Dendritic cell treated with granulocyte-macrophage colony-stimulating factor and Interleukin-4, amounts not matched to agents 40 ng/mL and 50 ng/mL, for 4 days (primary cell): ENCODE measurements at regions not wholly inside any gene's neighbourhood (a gene's known extent, or its start where the extent isn't known, plus 50 kb on each side); places are given as distances from the start of the nearest gene placed in this dataset.
A peak's percentile ranks its signal among the peaks of the same experiment; 100 is the strongest.
"Not testable (repeated sequence)": the region's sequence is repeated elsewhere in the genome, so short reads cannot be mapped to it uniquely, and the experiment has no call there.

ENCODE experiments used
- H3K27ac Mint-ChIP-seq: one replicate; pipeline ENCODE4 v1.8.0; 2022; ENCODE audit warnings: mild to moderate bottlenecking, mixed read lengths
- H3K27me3 Mint-ChIP-seq: one replicate; pipeline ENCODE4 v1.8.0; 2022; ENCODE audit warnings: mild to moderate bottlenecking, mixed read lengths
- H3K36me3 Mint-ChIP-seq: one replicate; pipeline ENCODE4 v1.8.0; 2022; ENCODE audit warnings: low read depth, mixed read lengths
- H3K4me1 Mint-ChIP-seq: one replicate; pipeline ENCODE4 v1.8.0; 2022; ENCODE audit warnings: low read depth, mixed read lengths
- H3K4me3 Mint-ChIP-seq: one replicate; pipeline ENCODE4 v1.8.0; 2022; ENCODE audit warnings: mild to moderate bottlenecking, moderate library complexity, mixed read lengths
- H3K9me3 Mint-ChIP-seq: one replicate; pipeline ENCODE4 v1.8.0; 2022; ENCODE audit warnings: mixed read lengths
- intact Hi-C: fragments of 100-400 bp; cut with micrococcal nuclease; formaldehyde crosslinking; loops from one replicate; pipeline ENCODE4 v1.15.0; 2022

GRCh38 chr6:144615870-144616269 lies 330.7 kb downstream of the UTRN start:
- Mint-ChIP-seq H3K27ac (no peak overlapping the region), H3K36me3 (peaks cover 5% of the 10 kb centered on the region), H3K27me3 (no peaks in the 10 kb centered on the region), H3K4me3 (no peak overlapping the region), H3K4me1 (no peaks in the 10 kb centered on the region), H3K9me3 (no peaks in the 10 kb centered on the region)
- intact Hi-C loops = no loop called here

DNA sequence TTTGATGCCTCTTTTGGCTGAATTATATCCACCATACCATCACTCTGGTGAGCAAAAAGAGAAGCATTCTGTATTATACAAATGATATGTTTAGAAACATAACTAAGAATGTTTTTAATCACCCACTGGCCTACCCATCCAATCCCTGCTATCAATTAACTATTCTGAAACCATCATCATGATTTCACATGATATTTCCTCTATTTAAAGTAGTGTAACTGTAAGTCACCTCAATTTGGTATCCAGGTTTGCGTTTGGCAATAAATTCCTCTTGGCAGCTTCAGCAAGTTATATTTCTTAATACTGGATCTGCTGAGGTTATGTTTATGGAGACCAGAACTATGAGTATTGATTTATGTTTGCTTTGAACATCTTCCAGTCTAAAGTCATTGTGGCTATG lies 332.1 kb downstream of the UTRN start:
- H3K27me3 Mint-ChIP-seq = no peaks in the 10 kb centered on the region
- intact Hi-C loops = no loop called here
- H3K4me3 Mint-ChIP-seq = no peak overlapping the region
- no peaks in the 10 kb centered on the region for H3K9me3 Mint-ChIP-seq
- H3K36me3 Mint-ChIP-seq = peaks cover 5% of the 10 kb centered on the region
- no peaks in the 10 kb centered on the region for H3K4me1 Mint-ChIP-seq
- no peak overlapping the region for H3K27ac Mint-ChIP-seq

GRCh38 chr6:144617708-144618107 lies 332.6 kb downstream of the UTRN start:
- peaks cover 5% of the 10 kb centered on the region for H3K36me3 Mint-ChIP-seq
- H3K4me3 Mint-ChIP-seq = no peak overlapping the region
- H3K4me1 Mint-ChIP-seq = no peaks in the 10 kb centered on the region
- intact Hi-C loops = no loop called here
- H3K27ac Mint-ChIP-seq = no peak overlapping the region
- no peaks in the 10 kb centered on the region for H3K9me3 Mint-ChIP-seq
- H3K27me3 Mint-ChIP-seq = no peaks in the 10 kb centered on the region

DNA sequence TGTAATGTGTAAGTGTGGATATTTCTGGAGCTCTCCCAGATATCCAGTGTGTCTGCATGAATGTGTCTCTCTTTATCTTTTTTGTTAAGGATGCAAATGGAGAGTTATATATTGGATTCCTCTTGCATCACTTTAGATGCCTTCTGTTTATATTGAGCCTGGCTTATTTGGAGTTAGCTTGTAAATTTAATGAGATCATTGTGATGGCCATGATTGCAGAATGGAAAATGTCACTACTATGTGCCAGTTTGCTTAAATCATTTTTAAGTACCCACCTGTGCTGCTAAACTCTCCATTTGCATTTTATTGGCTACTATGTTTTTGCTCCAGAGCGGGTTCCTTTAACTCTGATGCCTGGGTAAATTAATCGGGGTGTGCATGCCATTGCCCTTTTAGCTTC lies 334.8 kb downstream of the UTRN start:
- no peak overlapping the region for H3K27ac Mint-ChIP-seq
- no peak overlapping the region for H3K4me3 Mint-ChIP-seq
- no peaks in the 10 kb centered on the region for H3K4me1 Mint-ChIP-seq
- no peaks in the 10 kb centered on the region for H3K27me3 Mint-ChIP-seq
- intact Hi-C loops = no loop called here
- H3K9me3 Mint-ChIP-seq = peaks cover 9% of the 10 kb centered on the region
- peaks cover 5% of the 10 kb centered on the region for H3K36me3 Mint-ChIP-seq

GRCh38 chr6:144621332-144621731 lies 336.2 kb downstream of the UTRN start:
- Mint-ChIP-seq H3K27ac (no peak overlapping the region), H3K27me3 (no peaks in the 10 kb centered on the region), H3K9me3 (peaks cover 14% of the 10 kb centered on the region), H3K4me3 (no peak overlapping the region), H3K36me3 (peaks cover 4% of the 10 kb centered on the region), H3K4me1 (no peaks in the 10 kb centered on the region)
- intact Hi-C loops = no loop called here

- H3K36me3 Mint-ChIP-seq = peaks cover 6% of the 10 kb centered on the region
- intact Hi-C loops = no loop called here
- H3K9me3 Mint-ChIP-seq = peaks cover 17% of the 10 kb centered on the region
- no peaks in the 10 kb centered on the region for H3K27me3 Mint-ChIP-seq
- peak overlapping the region; percentile 8 for H3K27ac Mint-ChIP-seq
- no peak overlapping the region for H3K4me3 Mint-ChIP-seq
- H3K4me1 Mint-ChIP-seq = no peaks in the 10 kb centered on the region
Observed at GRCh38 chr6:144624246-144624645, 339.1 kb downstream of the UTRN start.

GRCh38 chr6:144624716-144625115 lies 339.6 kb downstream of the UTRN start:
- H3K27ac Mint-ChIP-seq = peak overlapping the region; percentile 8
- no peaks in the 10 kb centered on the region for H3K27me3 Mint-ChIP-seq
- peaks cover 17% of the 10 kb centered on the region for H3K9me3 Mint-ChIP-seq
- intact Hi-C loops = no loop called here
- H3K4me3 Mint-ChIP-seq = no peak overlapping the region
- H3K4me1 Mint-ChIP-seq = no peaks in the 10 kb centered on the region
- peaks cover 6% of the 10 kb centered on the region for H3K36me3 Mint-ChIP-seq

- Mint-ChIP-seq H3K4me1 (peaks cover 19% of the 10 kb centered on the region), H3K9me3 (peaks cover 8% of the 10 kb centered on the region), H3K27ac (peak overlapping the region; percentile 50), H3K27me3 (no peaks in the 10 kb centered on the region), H3K4me3 (no peak overlapping the region), H3K36me3 (peaks cover 12% of the 10 kb centered on the region)
- intact Hi-C loops = no loop called here
Observed at GRCh38 chr6:144630857-144631256, 345.7 kb downstream of the UTRN start.

GRCh38 chr6:144632266-144632665 lies 347.1 kb downstream of the UTRN start:
- no peak overlapping the region for H3K27ac Mint-ChIP-seq
- no peaks in the 10 kb centered on the region for H3K27me3 Mint-ChIP-seq
- peaks cover 6% of the 10 kb centered on the region for H3K36me3 Mint-ChIP-seq
- no peaks in the 10 kb centered on the region for H3K9me3 Mint-ChIP-seq
- H3K4me1 Mint-ChIP-seq = peaks cover 25% of the 10 kb centered on the region
- intact Hi-C loops = no loop called here
- H3K4me3 Mint-ChIP-seq = no peak overlapping the region

DNA sequence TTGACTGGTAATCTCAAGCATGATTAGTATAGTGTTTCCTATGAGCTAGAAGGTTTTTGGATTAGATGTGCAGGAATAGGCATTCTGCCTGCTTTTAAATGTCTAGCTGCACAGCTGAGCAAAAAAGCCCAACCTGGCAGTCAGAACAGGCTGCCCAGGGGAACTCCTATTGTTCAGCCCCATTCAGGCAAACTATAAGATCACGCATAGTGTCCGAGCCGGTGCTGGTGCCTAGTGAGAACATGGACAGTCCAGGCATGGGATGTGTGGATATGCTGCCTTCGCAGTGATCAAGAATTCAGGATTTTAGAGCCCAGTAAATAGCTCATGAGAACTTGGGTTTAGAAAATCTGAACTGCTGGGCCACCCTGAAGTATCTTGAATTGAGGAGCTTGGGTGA lies 348.8 kb downstream of the UTRN start:
- Mint-ChIP-seq H3K4me1 (peaks cover 26% of the 10 kb centered on the region), H3K9me3 (no peaks in the 10 kb centered on the region), H3K27me3 (no peaks in the 10 kb centered on the region), H3K4me3 (no peak overlapping the region), H3K36me3 (peaks cover 6% of the 10 kb centered on the region), H3K27ac (no peak overlapping the region)
- intact Hi-C loops = no loop called here

- Mint-ChIP-seq H3K27me3 (no peaks in the 10 kb centered on the region), H3K4me3 (no peak overlapping the region), H3K4me1 (peaks cover 31% of the 10 kb centered on the region), H3K27ac (no peak overlapping the region), H3K9me3 (peaks cover 3% of the 10 kb centered on the region), H3K36me3 (peaks cover 6% of the 10 kb centered on the region)
- intact Hi-C loops = no loop called here
Observed at GRCh38 chr6:144634371-144634770, 349.2 kb downstream of the UTRN start.

GRCh38 chr6:144635051-144635450 lies 349.9 kb downstream of the UTRN start:
- Mint-ChIP-seq H3K4me1 (peaks cover 36% of the 10 kb centered on the region), H3K27ac (no peak overlapping the region), H3K9me3 (peaks cover 9% of the 10 kb centered on the region), H3K27me3 (no peaks in the 10 kb centered on the region), H3K36me3 (peaks cover 4% of the 10 kb centered on the region), H3K4me3 (no peak overlapping the region)
- intact Hi-C loops = no loop called here

- Mint-ChIP-seq H3K9me3 (peaks cover 11% of the 10 kb centered on the region), H3K4me1 (peaks cover 27% of the 10 kb centered on the region)
- H3K27me3 Mint-ChIP-seq, intact Hi-C loops, H3K4me3 Mint-ChIP-seq, H3K27ac Mint-ChIP-seq, H3K36me3 Mint-ChIP-seq: not testable (repeated sequence)
Observed at GRCh38 chr6:144636025-144636424, 350.9 kb downstream of the UTRN start.

- H3K27me3 Mint-ChIP-seq = no peaks in the 10 kb centered on the region
- intact Hi-C loops = no loop called here
- no peak overlapping the region for H3K27ac Mint-ChIP-seq
- H3K9me3 Mint-ChIP-seq = peaks cover 11% of the 10 kb centered on the region
- H3K4me1 Mint-ChIP-seq = peaks cover 23% of the 10 kb centered on the region
- no peak overlapping the region for H3K4me3 Mint-ChIP-seq
- no peaks in the 10 kb centered on the region for H3K36me3 Mint-ChIP-seq
Observed at GRCh38 chr6:144637541-144637940, 352.4 kb downstream of the UTRN start.

DNA sequence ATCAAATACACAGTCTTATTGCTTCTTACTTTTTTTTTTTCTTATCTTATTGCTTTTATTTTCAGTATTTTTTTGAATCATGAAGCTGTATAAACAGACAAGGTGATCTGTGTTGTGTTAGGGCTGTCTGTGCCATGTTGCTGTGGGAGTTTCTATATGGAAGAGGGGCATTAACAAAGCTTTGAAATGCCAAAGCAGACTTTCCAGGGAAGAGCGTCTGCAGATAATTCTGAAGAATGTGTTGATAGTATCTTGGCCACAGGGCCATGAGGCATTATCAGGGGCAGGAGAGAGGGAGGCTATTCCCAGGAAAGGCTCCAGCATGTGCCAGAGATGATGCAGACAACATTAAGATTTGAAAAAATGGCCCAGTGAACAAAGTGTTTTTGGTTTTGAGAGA lies 354.5 kb downstream of the UTRN start:
- Mint-ChIP-seq H3K36me3 (no peaks in the 10 kb centered on the region), H3K27ac (no peak overlapping the region), H3K27me3 (no peaks in the 10 kb centered on the region), H3K4me3 (no peak overlapping the region), H3K9me3 (peaks cover 11% of the 10 kb centered on the region), H3K4me1 (peaks cover 23% of the 10 kb centered on the region)
- intact Hi-C loops = no loop called here
